ENCODE measurements at regions not wholly inside any gene's neighbourhood (a gene's known extent, or its start where the extent isn't known, plus 50 kb on each side); places are given as distances from the start of the nearest gene placed in this dataset.

GRCh38 chr13:40445557-40445990, 220.9 kb downstream of the FOXO1 start (continued):
- TF ChIP-seq ATF2 (IDR thresholded peaks at IDR 0.05; ENCODE audit: low read length) (peak; percentile 98), POLR2A (IDR thresholded peaks at IDR 0.05; ENCODE audit: low read depth, low read length) (no peak), SUPT20H (IDR thresholded peaks at IDR 0.05; ENCODE audit: borderline replicate concordance, control insufficient read depth, low read depth, low read length) (no peak), JUND (IDR thresholded peaks at IDR 0.05; ENCODE audit: low read depth, low read length) (peak; percentile 96), NFIC (IDR thresholded peaks at IDR 0.05; ENCODE audit: low read depth, low read length) (peak; percentile 99), RFX5 (IDR thresholded peaks at IDR 0.05; ENCODE audit: low read depth, low read length) (no peak), ZBTB40 (IDR thresholded peaks at IDR 0.05; ENCODE audit: borderline replicate concordance) (no peak; the same call in 1 of the 2 replicates), DPF2 (IDR thresholded peaks at IDR 0.05) (peak; percentile 100), KDM1A (IDR thresholded peaks at IDR 0.05; ENCODE audit: borderline replicate concordance) (no peak), SUZ12 (IDR thresholded peaks at IDR 0.05; ENCODE audit: unreplicated experiment) (no peak), POLR2AphosphoS2 (IDR thresholded peaks at IDR 0.05; ENCODE audit: low read depth, low read length) (no peak), ZZZ3 (IDR thresholded peaks at IDR 0.05; ENCODE audit: control insufficient read depth, insufficient read length, low read depth) (no peak), GABPA (IDR thresholded peaks at IDR 0.05; ENCODE audit: low read depth) (peak; percentile 75), ETV6 (conservative IDR thresholded peaks at IDR 0.05 in 1 of 2, IDR thresholded peaks at IDR 0.05 in 1 of 2; ENCODE audit: borderline replicate concordance in 1 of 2, low read depth in 1 of 2) (peak in 1 of 2 experiments; percentile 98; a peak in 2 of 4 replicates), LARP7 (IDR thresholded peaks at IDR 0.05) (peak; percentile 78; the same call in 1 of the 2 replicates), HDAC6 (IDR thresholded peaks at IDR 0.05; ENCODE audit: unreplicated experiment) (no peak)
- TF ChIP-seq, protein P1, sequence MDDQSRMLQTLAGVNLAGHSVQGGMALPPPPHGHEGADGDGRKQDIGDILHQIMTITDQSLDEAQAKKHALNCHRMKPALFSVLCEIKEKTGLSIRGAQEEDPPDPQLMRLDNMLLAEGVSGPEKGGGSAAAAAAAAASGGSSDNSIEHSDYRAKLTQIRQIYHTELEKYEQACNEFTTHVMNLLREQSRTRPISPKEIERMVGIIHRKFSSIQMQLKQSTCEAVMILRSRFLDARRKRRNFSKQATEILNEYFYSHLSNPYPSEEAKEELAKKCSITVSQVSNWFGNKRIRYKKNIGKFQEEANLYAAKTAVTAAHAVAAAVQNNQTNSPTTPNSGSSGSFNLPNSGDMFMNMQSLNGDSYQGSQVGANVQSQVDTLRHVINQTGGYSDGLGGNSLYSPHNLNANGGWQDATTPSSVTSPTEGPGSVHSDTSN (IDR thresholded peaks at IDR 0.05; ENCODE audit: insufficient replicate concordance, low read depth, low read length), result peak; percentile 61
- TF ChIP-seq, protein P2, sequence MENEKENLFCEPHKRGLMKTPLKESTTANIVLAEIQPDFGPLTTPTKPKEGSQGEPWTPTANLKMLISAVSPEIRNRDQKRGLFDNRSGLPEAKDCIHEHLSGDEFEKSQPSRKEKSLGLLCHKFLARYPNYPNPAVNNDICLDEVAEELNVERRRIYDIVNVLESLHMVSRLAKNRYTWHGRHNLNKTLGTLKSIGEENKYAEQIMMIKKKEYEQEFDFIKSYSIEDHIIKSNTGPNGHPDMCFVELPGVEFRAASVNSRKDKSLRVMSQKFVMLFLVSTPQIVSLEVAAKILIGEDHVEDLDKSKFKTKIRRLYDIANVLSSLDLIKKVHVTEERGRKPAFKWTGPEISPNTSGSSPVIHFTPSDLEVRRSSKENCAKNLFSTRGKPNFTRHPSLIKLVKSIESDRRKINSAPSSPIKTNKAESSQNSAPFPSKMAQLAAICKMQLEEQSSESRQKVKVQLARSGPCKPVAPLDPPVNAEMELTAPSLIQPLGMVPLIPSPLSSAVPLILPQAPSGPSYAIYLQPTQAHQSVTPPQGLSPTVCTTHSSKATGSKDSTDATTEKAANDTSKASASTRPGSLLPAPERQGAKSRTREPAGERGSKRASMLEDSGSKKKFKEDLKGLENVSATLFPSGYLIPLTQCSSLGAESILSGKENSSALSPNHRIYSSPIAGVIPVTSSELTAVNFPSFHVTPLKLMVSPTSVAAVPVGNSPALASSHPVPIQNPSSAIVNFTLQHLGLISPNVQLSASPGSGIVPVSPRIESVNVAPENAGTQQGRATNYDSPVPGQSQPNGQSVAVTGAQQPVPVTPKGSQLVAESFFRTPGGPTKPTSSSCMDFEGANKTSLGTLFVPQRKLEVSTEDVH (IDR thresholded peaks at IDR 0.05; ENCODE audit: low read depth, partially characterized antibody), result peak; percentile 49
- TF ChIP-seq, protein P3, sequence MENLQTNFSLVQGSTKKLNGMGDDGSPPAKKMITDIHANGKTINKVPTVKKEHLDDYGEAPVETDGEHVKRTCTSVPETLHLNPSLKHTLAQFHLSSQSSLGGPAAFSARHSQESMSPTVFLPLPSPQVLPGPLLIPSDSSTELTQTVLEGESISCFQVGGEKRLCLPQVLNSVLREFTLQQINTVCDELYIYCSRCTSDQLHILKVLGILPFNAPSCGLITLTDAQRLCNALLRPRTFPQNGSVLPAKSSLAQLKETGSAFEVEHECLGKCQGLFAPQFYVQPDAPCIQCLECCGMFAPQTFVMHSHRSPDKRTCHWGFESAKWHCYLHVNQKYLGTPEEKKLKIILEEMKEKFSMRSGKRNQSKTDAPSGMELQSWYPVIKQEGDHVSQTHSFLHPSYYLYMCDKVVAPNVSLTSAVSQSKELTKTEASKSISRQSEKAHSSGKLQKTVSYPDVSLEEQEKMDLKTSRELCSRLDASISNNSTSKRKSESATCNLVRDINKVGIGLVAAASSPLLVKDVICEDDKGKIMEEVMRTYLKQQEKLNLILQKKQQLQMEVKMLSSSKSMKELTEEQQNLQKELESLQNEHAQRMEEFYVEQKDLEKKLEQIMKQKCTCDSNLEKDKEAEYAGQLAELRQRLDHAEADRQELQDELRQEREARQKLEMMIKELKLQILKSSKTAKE (IDR thresholded peaks at IDR 0.05; ENCODE audit: low read depth, poor library complexity, severe bottlenecking), result peak; percentile 96
